Left lobe of liver (tissue), 2 donors: ENCODE measurements at regions not wholly inside any gene's neighbourhood (a gene's known extent, or its start where the extent isn't known, plus 50 kb on each side); places are given as distances from the start of the nearest gene placed in this dataset.
A peak's percentile ranks its signal among the peaks of the same experiment; 100 is the strongest.

Experiments used
- ATAC-seq: fragments of 200-7000 bp; cut with Tn5 transposase; one replicate; pipeline ENCODE4 v1.9.1; 2020; ENCODE audit warnings: mild to moderate bottlenecking, moderate library complexity
- DNase-seq: peaks from one replicate; pipeline ENCODE4 v3.0.0-alpha.2; 2020; ENCODE audit warnings: low spot score
- donor health status: DM: no; HTN: no; CAD: no; lungs with moderate emphysema.
- donor health status: DM: no; HTN: yes; CAD: no.

DNA sequence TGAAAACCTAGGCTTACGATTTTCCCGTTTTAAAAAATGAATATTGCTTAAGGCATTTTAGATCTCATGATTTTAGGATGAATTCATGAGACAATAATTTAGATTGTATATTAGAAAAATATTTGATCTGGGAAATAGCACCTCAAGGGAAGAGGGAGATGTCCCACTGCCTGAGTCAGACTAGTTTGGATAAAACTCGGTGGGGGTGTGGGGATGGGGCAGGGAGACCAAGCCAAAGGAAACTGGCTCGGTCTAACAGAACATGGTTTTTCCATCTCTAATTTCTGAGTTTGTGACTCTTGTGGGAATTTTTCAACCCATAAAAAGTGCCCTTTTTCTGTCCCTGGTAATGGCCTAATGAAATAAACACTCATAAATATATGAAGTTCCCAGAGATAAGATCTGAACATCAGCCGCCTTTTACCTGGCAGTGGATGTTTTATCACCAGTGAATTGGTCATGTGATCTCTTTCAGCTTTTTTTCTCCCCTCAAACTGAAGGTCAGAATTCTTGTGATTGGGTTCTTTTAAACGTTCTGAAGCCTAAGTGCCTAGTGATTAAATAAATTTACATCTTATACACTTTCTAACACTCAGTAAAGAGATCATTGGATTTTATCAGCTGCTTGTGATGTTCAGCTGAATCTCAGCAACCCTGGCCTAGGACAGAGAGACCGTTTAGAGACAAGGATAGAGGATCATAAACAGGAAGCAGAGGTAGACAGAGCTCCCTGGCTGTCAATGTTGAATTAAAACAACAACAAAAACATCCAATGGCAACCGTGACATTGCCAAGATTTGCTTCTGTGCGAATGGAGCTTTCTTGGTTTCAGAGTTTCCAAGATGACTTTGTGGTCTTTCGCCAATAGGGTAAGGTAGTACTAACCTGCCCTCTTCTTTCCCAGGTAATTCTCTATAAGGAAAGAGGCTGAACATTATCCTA is 1038.2 kb downstream of the MCTP2 start:
- no peak for ATAC-seq

DNA sequence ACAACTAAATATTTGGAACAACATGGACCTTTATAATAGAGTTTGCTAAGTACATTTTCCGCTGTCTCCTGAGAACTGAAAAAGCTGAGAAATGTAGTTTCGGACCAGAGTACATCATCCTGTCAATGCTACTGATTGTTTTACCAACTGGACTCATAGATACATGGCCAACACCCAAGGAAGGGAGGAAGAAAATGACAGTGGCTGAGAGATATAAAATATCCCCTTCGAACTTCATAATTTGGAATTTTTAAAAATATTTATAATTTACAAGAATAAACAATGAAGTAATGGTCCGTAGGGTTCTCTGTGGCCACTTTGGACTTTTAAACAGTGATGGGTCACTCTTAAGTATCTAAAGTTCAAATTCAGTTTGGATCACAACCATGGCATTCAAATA is 1042.7 kb downstream of the MCTP2 start:
- ATAC-seq (no peak), DNase-seq (no peak)

More for the DNA sequence above, 1038.2 kb downstream of the MCTP2 start:
- no peak for DNase-seq

DNA sequence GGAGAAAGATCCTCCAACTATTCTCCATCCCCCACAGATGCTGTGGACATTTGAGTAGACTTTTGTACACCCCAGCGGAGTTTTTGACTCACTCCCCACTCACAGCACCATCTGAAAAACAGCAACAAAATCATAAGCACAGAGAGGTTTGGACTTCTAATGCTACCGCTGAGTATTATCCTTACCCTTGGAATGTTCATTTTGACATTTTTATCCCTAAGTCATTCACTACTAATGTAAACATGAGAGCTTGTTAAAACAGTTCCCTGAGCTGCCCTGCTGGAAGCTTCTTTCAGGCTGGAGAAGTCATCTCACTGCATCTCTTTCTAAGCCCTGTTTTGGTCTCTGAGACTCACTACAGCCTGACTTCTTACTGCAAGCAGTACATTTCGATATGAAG is 1045.9 kb downstream of the MCTP2 start:
- no peak for DNase-seq

DNA sequence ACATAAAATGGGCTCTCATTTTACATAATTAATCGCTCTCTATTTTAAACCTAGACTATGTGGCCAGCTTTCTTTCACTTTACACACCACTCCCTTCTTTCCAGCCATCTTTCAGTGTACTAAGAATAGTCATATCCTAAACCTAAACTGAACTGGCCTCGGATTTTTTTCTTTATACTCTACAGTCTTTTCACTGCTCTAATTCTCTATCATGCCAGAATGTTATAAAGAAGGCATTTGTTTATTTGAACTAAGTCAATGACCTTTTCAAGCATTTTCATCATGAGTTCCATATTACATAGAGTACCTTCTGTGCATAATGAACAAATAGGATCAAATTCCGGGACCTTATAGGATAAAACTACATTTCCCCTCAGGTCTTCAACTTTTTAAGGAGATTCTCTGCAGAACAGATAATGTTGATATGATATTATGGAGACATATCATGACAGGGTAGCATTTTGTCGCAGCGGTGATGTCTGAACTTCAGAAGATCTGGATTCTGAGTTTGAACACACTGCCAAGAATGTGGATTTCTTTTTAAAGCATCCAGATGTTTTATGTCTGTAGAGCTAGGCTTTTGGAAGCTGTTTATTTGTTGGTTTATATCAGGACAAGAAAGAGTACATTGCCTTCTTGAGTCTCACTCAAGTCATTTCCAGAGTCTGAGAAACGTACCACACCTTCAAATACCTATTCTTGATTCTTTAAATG is 1047.3 kb downstream of the MCTP2 start:
- ATAC-seq, result no peak
- no peak for DNase-seq

More for the DNA sequence above, 1045.9 kb downstream of the MCTP2 start:
- no peak for ATAC-seq

DNA sequence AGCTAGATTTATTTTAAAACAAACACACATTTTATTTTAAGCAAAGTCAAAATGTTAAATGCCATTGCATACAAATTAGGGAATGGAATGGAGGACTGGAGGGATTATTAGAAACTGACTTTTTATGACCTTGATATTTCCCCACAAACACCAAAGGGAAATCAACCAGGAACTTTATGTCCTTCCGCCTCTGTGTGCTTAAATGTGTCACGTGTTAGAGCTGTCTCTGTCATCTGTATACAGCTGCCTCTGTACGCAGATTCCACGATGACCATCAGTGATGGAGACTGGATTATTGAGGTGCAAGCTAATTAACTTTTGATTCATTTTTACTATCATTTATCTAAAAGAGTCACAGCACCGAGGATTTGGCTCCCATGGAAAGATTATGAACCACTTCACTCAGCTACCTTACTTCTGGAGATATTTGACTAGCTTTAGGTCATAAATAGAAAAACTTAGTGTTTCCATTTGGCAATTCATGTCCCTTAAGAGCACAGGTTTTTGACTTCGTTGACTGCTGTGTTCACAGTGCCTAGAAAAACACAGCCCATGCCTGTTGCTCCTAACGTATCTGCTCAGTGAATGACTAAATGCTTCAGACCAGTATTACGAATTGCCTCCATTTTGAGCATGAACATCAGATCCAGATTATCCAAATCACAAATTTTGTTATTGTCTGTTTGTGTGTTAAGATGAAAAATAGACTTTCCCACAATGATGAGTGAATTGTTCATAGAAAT is 1048.1 kb downstream of the MCTP2 start:
- DNase-seq, result no peak
- ATAC-seq, result no peak

DNA sequence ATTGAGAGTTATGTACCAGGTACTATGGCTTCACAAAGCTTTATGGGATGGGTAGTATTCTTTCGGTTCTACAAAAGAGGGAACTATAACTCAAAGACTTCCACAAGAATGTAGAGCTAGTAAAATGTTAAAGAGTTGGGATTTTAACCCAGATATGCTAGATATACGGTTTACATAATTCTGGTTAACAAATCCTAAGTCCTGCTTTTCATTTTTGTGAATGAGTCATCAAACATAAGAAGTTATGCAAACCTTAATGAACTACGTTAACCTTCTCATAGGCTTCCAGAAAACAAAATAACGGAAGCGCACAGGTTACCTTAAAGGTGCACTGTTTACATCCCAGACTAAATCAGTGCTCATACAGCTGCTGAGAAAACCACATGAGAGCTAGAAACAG is 1049.3 kb downstream of the MCTP2 start:
- ATAC-seq (no peak), DNase-seq (no peak)

DNA sequence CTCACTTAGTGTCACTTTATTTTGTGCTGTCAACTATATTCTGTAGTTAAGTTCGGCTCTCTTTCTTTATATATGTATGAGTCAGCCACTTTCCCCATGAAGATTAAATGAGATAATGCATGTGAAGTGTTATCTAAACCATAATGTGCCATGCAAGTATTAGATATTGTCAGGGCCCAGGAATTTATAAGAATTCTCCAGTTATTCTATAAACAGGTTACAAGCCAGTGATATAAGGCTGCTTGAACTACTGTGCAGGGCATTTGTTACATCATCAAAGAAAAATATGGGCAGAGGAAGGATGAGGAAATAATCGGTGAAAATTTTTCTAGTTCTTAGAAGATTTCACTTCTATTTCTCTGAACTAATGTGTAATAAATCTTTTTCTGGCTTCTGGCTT is 1049.0 kb upstream of the NR2F2 start:
- no peak for DNase-seq
- ATAC-seq, result no peak

DNA sequence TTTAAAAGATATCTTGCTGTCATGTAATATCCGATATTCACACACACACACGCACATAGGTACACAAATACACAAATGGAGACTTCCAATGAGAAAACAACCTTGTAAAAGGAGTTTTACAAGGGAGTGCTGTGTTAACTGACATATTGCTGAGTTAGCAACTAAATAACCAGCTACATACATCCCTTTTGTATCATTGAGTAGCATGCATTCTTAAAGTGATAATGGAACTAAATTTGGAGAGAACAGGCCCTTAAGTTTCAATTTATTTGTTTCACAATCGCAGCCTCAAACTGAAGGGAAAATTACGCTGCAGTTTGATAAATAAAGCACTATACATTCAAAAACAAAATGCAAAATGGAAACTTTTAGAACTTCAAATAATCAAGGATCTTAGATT is 1046.0 kb upstream of the NR2F2 start:
- DNase-seq (no peak), ATAC-seq (no peak)

DNA sequence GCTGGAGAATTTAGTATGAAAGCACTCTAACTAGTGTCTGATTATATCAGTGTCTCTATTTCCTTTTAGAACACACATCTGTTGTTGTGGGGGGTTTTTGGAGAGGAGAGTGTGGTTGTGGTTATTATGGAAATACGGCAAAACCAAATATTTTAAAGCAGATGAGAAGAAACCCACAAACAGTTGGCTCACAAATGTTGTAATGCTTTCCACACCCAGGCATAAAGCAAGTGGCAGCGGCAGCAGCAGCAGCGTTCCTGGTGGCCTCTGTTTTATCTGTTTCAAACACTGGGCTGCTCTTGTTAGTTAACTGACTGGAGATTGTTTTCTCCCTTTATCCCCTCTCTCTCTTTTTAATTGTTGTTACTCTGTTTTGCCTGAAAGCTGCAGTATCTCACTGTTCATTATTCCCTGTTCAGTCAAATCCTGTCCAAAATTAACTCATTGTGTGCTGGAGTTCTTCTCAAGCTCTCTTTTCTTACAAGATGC is 1045.5 kb upstream of the NR2F2 start:
- DNase-seq, result no peak
- no peak for ATAC-seq

GRCh38 chr15:95286352-95286880 is 1044.1 kb upstream of the NR2F2 start:
- no peak for ATAC-seq
- no peak for DNase-seq

DNA sequence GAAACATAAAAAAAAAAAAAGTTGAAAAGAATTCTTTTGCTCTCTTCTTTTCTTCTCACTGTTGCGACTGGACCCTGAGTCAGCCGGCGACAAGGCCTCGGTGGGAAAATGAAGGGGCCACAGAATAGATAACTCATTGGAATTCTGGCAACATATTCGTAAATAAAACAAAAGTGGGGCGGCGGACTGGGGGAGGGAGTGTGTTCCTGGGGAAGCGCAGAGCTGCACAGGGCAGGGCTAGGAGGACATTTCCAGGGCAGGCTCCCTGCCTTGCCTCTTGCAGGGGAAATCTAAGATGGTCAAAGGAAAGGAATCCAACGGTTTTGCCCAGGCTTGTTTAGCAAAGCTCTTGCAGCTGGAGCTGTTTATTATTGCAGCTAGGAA is 1042.8 kb upstream of the NR2F2 start:
- DNase-seq, result no peak

GRCh38 chr15:95288626-95289025 is 1041.9 kb upstream of the NR2F2 start:
- no peak for ATAC-seq

More for the DNA sequence above, 1042.8 kb upstream of the NR2F2 start:
- ATAC-seq, result no peak

DNA sequence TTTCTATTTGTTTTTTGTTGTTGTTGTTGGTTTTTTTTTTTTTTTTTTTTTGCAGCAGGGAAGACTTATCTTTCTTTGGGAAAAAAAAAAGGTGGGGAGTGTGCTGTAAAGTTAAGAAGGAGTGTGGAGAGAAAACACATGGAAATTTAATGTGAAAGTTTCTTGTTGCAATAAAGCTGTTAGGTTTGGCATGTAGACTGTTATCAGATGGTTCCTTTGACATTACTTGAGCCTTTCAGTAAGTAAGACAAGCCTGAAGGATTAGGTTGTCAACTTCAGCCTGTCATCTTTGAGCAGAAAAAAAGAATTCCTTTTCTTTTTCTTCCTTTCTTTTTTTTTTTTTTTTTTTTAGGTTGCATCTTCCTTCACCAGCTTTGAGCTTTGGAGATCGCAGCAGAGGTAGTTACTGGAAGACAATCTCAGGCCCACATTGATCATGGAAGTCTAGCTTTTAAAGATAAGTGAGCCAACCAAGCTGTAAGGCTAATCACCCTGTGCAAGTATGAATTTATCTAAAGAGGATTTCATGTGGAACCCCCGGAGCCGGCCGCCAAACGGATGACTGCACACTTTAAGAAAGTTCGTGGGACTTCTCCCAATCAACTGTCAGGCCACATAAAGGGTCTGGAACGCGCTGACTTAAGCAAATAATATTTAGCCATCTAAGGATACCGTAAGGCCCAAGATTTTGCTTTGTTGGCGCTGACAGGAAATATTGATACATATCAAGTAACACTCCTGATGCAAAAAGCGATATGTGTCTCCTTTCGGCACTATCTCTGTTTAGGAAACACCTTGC is 1040.1 kb upstream of the NR2F2 start:
- DNase-seq (no peak), ATAC-seq (no peak)

More at GRCh38 chr15:95288626-95289025, 1041.9 kb upstream of the NR2F2 start:
- no peak for DNase-seq

DNA sequence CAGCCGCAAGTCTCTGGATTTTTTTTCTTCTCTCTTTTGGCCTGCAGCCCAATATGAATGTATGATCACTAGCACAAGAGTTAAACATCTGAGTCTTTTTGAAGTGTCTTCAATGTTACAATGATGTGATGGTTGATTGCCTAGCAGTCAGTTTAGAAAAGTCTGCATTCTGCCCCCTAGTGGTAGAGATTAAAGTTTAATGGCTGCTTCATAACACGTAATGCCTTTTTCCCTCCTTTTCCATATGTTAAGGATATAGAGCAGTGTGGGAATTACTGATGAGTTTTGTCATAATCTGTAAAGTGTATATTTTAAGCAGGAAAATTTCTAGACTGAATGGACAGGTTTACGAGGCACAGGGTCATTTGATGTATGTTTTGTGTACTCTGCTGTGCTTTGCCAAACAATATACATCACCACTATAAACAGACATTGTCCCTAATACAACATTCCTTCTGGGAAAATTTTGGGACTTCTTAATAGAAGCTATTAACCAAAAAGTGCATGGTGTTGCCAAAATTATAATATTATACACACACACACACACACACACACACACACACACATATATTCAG is 1038.5 kb upstream of the NR2F2 start:
- DNase-seq, result no peak
- ATAC-seq, result peak; percentile 73

- DNase-seq (no peak), ATAC-seq (no peak)
Measured at GRCh38 chr15:95292785-95293450, 1037.6 kb upstream of the NR2F2 start.

- ATAC-seq, result no peak
- no peak for DNase-seq
Measured at GRCh38 chr15:95293456-95294031, 1037.0 kb upstream of the NR2F2 start.

DNA sequence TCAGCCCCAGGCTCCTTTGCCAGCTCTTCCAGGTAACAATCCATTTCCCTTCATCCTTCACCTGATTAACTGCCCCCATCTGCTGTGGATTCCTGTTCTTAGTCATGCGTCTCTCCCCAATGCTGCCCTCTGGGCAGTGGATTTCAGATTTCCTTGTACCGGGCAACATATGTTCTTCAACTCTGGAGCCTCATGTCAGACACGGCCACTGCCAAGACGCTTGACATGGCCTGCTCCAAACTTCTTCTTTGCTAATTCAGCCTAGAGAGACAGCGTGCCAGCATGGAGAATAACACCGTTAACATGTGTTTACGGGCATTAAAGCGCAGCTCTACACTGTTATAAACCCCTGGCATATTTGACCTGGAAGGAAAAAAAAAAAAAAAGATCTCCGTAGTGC is 1035.1 kb upstream of the NR2F2 start:
- ATAC-seq, result no peak
- no peak for DNase-seq

DNA sequence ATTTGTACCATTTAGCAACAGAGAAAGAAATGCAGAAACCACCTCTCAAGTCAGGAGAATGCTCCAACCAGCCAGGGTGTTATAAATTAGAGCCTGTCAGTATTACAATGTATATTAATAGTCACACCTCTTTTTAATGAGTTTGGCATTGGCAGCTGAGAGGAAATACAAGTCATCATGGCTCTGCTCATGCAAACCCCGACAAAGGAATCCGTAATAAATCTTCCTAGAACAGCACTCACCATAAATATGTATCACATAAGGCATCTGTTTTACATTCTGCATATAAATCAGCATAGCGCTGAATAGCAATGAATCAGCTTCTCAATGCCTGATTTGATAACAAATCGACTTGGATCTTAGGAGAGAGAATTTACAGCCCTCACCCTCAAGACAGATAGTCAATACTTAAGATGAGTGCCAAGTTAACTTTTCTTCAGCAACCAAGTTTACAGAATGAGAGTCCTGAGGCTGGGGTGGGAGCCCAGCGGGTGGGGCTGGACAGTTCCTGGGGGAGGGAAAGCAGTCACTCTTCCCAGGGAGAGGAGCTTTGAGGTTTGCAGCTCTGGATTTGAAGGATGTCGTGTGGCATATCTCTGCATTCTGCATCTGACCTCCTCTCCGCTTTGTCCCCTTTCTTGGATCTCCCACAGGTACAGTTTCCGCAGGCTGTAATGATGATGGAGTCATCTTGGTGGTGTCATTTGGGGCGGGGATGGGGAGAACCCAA is 1034.4 kb upstream of the NR2F2 start:
- DNase-seq, result no peak
- ATAC-seq, result no peak
